H1 (cell line): ENCODE measurements at regions not wholly inside any gene's neighbourhood (a gene's known extent, or its start where the extent isn't known, plus 50 kb on each side); places are given as distances from the start of the nearest gene placed in this dataset.

Experiments used
- CTCF ChIA-PET: fragments of 300-600 bp; sonication (Branson Sonifier 250); formaldehyde crosslinking; loops from one replicate; lab custom pipeline; 2021; ENCODE audit not compliant: partially characterized antibody; lab: Charles Lee
- POLR2A ChIA-PET: fragments of 300-600 bp; sonication (Branson Sonifier 250); formaldehyde crosslinking; loops from one replicate; lab custom pipeline; 2021; ENCODE audit warnings: inconsistent platforms; ENCODE audit not compliant: partially characterized antibody; lab: Charles Lee
- DNase-seq, 2 experiments: peaks; one replicate each; pipeline versions ENCODE4 v3.0.0 to v3.0.0-alpha.2; 2010 to 2022; ENCODE audit warnings: low spot score in 2 of 2, low read depth in 1 of 2, mixed read lengths in 1 of 2
- FAIRE-seq: peaks from 2 replicates; lab custom pipeline; 2011; peaks lifted over from hg19 to GRCh38; lab: Jason Lieb, UNC
- H2AFZ ChIP-seq: 2 replicates; pipeline ENCODE4 v1.8.1; 2012; ENCODE audit warnings: low read length, inconsistent platforms
- H2AK5ac ChIP-seq: 2 replicates; pipeline ENCODE4 v1.6.1; 2013; ENCODE audit warnings: low read depth, low read length
- H2BK120ac ChIP-seq: replicated peaks from 2 replicates; pipeline ENCODE3; 2013; ENCODE audit warnings: low read depth, low read length, inconsistent platforms
- H2BK12ac ChIP-seq: 2 replicates; pipeline ENCODE4 v1.6.1; 2013; ENCODE audit warnings: low read depth, low read length
- H2BK15ac ChIP-seq: 2 replicates; pipeline ENCODE4 v1.6.1; 2013; ENCODE audit warnings: low read length
- H2BK20ac ChIP-seq: 2 replicates; pipeline ENCODE4 v1.6.1; 2013; ENCODE audit warnings: low read length
- H2BK5ac ChIP-seq: 2 replicates; pipeline ENCODE4 v1.6.1; 2013; ENCODE audit warnings: low read depth, low read length
- H3K14ac ChIP-seq: 2 replicates; pipeline ENCODE4 v1.6.1; 2013; ENCODE audit warnings: inconsistent platforms; ENCODE audit not compliant: insufficient read length
- H3K18ac ChIP-seq: 2 replicates; pipeline ENCODE4 v1.6.1; 2013; ENCODE audit warnings: low read length; ENCODE audit errors: extremely low read depth
- H3K23ac ChIP-seq: 2 replicates; pipeline ENCODE4 v1.6.1; 2013; ENCODE audit warnings: inconsistent platforms; ENCODE audit not compliant: insufficient read length
- H3K23me2 ChIP-seq: 2 replicates; pipeline ENCODE4 v1.6.1; 2013; ENCODE audit warnings: low read depth, low read length
- H3K27ac ChIP-seq: 2 replicates; pipeline ENCODE4 v1.6.1; 2011; ENCODE audit warnings: low read depth, low read length, inconsistent platforms
- H3K27me3 ChIP-seq, 4 experiments: replicated peaks in 1 of 4; 1 replicate in 1 of 4; 2 replicates in 3 of 4; pipeline versions ENCODE4 v1.6.1 to v1.8.1; 2011 to 2013; ENCODE audit warnings: low read length in 3 of 4, mild to moderate bottlenecking in 3 of 4, inconsistent platforms in 2 of 4, mixed read lengths in 2 of 4, moderate library complexity in 1 of 4; ENCODE audit not compliant: control insufficient read depth in 3 of 4, insufficient read depth in 3 of 4; ENCODE audit errors: extremely low read depth in 1 of 4
- H3K36me3 ChIP-seq, 4 experiments: 2 replicates each; pipeline versions ENCODE4 v1.6.1 to v1.8.1; 2011 to 2013; ENCODE audit warnings: mild to moderate bottlenecking in 4 of 4, low read length in 3 of 4, moderate library complexity in 2 of 4, control low read depth in 1 of 4, inconsistent platforms in 1 of 4; ENCODE audit not compliant: insufficient read depth in 4 of 4, control insufficient read depth in 2 of 4
- H3K4ac ChIP-seq: replicated peaks from 2 replicates; pipeline ENCODE3; 2013; ENCODE audit warnings: low read length, low read depth, mixed read lengths, inconsistent platforms; ENCODE audit not compliant: insufficient read length
- H3K4me1 ChIP-seq, 4 experiments: replicated peaks in 1 of 4; 1 replicate in 1 of 4; 2 replicates in 3 of 4; pipeline versions ENCODE4 v1.6.1 to v1.8.1; 2011 to 2013; ENCODE audit warnings: low read length in 3 of 4, inconsistent platforms in 2 of 4, mixed read lengths in 1 of 4; ENCODE audit not compliant: insufficient read depth in 4 of 4, control insufficient read depth in 3 of 4
- H3K4me2 ChIP-seq, 2 experiments: 2 replicates each; pipeline versions ENCODE4 v1.6.1 to v1.8.1; 2011 to 2013; ENCODE audit warnings: low read depth in 2 of 2, low read length in 2 of 2, control low read depth in 1 of 2, inconsistent platforms in 1 of 2, mild to moderate bottlenecking in 1 of 2; ENCODE audit not compliant: insufficient read depth in 1 of 2
- H3K4me3 ChIP-seq, 4 experiments: fragments of 200-600, 300-600 bp in 1 of 4; sonication (generic), shearing (Covaris generic), sonication (Bioruptor Twin) in 1 of 4; 2 replicates each; pipeline versions ENCODE4 v1.5.1 to v1.8.1; 2011 to 2016; ENCODE audit warnings: low read length in 4 of 4, low read depth in 3 of 4, control low read depth in 2 of 4, inconsistent platforms in 2 of 4, mild to moderate bottlenecking in 2 of 4, mixed read lengths in 1 of 4, moderate library complexity in 1 of 4; ENCODE audit not compliant: insufficient read depth in 2 of 4; ENCODE audit errors: extremely low read depth in 1 of 4
- H3K56ac ChIP-seq: replicated peaks from 2 replicates; pipeline ENCODE3; 2013; ENCODE audit warnings: low read depth, mild to moderate bottlenecking, mixed read lengths, low read length, inconsistent platforms; ENCODE audit not compliant: insufficient read length
- H3K79me1 ChIP-seq: 2 replicates; pipeline ENCODE4 v1.6.1; 2013; ENCODE audit warnings: low read depth, low read length, control low read depth
- H3K79me2 ChIP-seq, 2 experiments: 2 replicates each; pipeline versions ENCODE4 v1.6.1 to v1.8.1; 2012 to 2013; ENCODE audit warnings: low read length in 2 of 2, mild to moderate bottlenecking in 2 of 2, inconsistent platforms in 1 of 2; ENCODE audit not compliant: insufficient read depth in 2 of 2, control insufficient read depth in 1 of 2
- H3K9ac ChIP-seq, 4 experiments: replicated peaks in 1 of 4; 1 replicate in 1 of 4; 2 replicates in 3 of 4; pipeline versions ENCODE4 v1.6.1 to v1.8.1; 2011 to 2013; ENCODE audit warnings: low read depth in 3 of 4, low read length in 3 of 4, control low read depth in 2 of 4, mild to moderate bottlenecking in 2 of 4, moderate library complexity in 2 of 4, inconsistent platforms in 1 of 4; ENCODE audit errors: extremely low read depth in 1 of 4
- H3K9me3 ChIP-seq, 2 experiments: 2 replicates each; pipeline versions ENCODE4 v1.6.1 to v1.8.1; 2012 to 2013; ENCODE audit warnings: mild to moderate bottlenecking in 2 of 2, moderate library complexity in 2 of 2, control low read depth in 1 of 2, inconsistent platforms in 1 of 2, low read depth in 1 of 2, low read length in 1 of 2, mixed read lengths in 1 of 2; ENCODE audit not compliant: insufficient read depth in 2 of 2
- H4K20me1 ChIP-seq, 2 experiments: replicated peaks in 1 of 2; 2 replicates each; pipeline versions ENCODE3 to v1.8.1; 2011 to 2013; ENCODE audit warnings: inconsistent platforms in 2 of 2, low read length in 2 of 2, mild to moderate bottlenecking in 1 of 2; ENCODE audit not compliant: insufficient read depth in 2 of 2, control insufficient read depth in 1 of 2
- H4K5ac ChIP-seq: 2 replicates; pipeline ENCODE4 v1.6.1; 2013; ENCODE audit warnings: low read length, low read depth, mixed read lengths, inconsistent platforms; ENCODE audit not compliant: insufficient read length
- H4K8ac ChIP-seq: 2 replicates; pipeline ENCODE4 v1.8.0; 2013; ENCODE audit warnings: mild to moderate bottlenecking, moderate library complexity, low read length, inconsistent platforms; ENCODE audit not compliant: insufficient read depth; ENCODE audit errors: extremely low read depth
- H4K91ac ChIP-seq: replicated peaks from 2 replicates; pipeline ENCODE3; 2013; ENCODE audit warnings: low read length, mixed read lengths, inconsistent platforms; ENCODE audit not compliant: insufficient read length
- ASH2L ChIP-seq: fragments of 200-600, 300-600 bp; sonication (generic); IDR thresholded peaks from one replicate; pipeline ENCODE4 v1.7.1; 2017; ENCODE audit warnings: low read length
- CEBPB ChIP-seq: IDR thresholded peaks from 2 replicates; pipeline ENCODE4 v1.6.1; 2012; ENCODE audit warnings: low read depth, low read length
- CHD1 ChIP-seq: IDR thresholded peaks from 2 replicates; pipeline ENCODE4 v1.6.1; 2012; ENCODE audit warnings: low read depth, low read length, improper control_type of control experiment
- E2F6 ChIP-seq: IDR thresholded peaks from 2 replicates; pipeline ENCODE4 v1.6.1; 2012; ENCODE audit warnings: inconsistent platforms
- FOSL1 ChIP-seq: IDR thresholded peaks from 2 replicates; pipeline ENCODE4 v1.6.1; 2011; ENCODE audit warnings: mild to moderate bottlenecking, low read depth, low read length, moderate library complexity; ENCODE audit not compliant: insufficient read depth
- GTF2F1 ChIP-seq: IDR thresholded peaks from 2 replicates; pipeline ENCODE4 v1.6.1; 2012; ENCODE audit warnings: low read depth, low read length, improper control_type of control experiment, borderline replicate concordance
- JUN ChIP-seq: IDR thresholded peaks from 2 replicates; pipeline ENCODE4 v1.6.1; 2011; ENCODE audit warnings: low read depth, mild to moderate bottlenecking, improper control_type of control experiment, low read length
- JUND ChIP-seq: IDR thresholded peaks from 2 replicates; pipeline ENCODE4 v1.6.1; 2011; ENCODE audit warnings: mild to moderate bottlenecking, improper control_type of control experiment, low read length
- KDM4A ChIP-seq: IDR thresholded peaks from one replicate; pipeline ENCODE4 v1.7.1; 2012; ENCODE audit warnings: low read depth, mild to moderate bottlenecking, moderate library complexity, low read length, inconsistent platforms; ENCODE audit not compliant: severe bottlenecking
- KDM5A ChIP-seq: fragments of 200-600 bp; IDR thresholded peaks from 2 replicates; pipeline ENCODE4 v1.7.1; 2012; ENCODE audit warnings: mild to moderate bottlenecking, low read length, inconsistent platforms, mixed read lengths
- TAF7 ChIP-seq: optimal IDR thresholded peaks from 2 replicates; pipeline ENCODE3; 2011; ENCODE audit warnings: low read depth, mild to moderate bottlenecking, inconsistent platforms, low read length, moderate library complexity, borderline replicate concordance
- WGBS, 2 experiments: shearing (Covaris generic) in 1 of 2; methylation state at CpG; one replicate each; pipeline versions ENCODE4 v1.1.6 to v1.1.7; 2013 to 2015; ENCODE audit warnings: low lambda C conversion rate in 2 of 2, mixed read lengths in 2 of 2, inconsistent platforms in 1 of 2, low coverage in 1 of 2, missing lambda C conversion rate in 1 of 2; ENCODE audit not compliant: insufficient replicate concordance in 2 of 2, insufficient coverage in 1 of 2, insufficient read length in 1 of 2; ENCODE audit errors: extremely low coverage in 1 of 2, missing lambda C conversion rate in 1 of 2; 5-methylcytosine and 5-hydroxymethylcytosine counted together
- TF ChIP-seq, protein P1 (sequence below), 3 experiments: IDR thresholded peaks; 1 replicate in 2 of 3; 2 replicates in 1 of 3; pipeline versions ENCODE4 v1.5.1 to v1.6.1; 2011; ENCODE audit warnings: low read length in 3 of 3, mild to moderate bottlenecking in 3 of 3, inconsistent platforms in 2 of 3, low read depth in 1 of 3, moderate library complexity in 1 of 3; ENCODE audit not compliant: insufficient read depth in 1 of 3; ENCODE audit errors: control extremely low read depth in 1 of 3

- Histone ChIP-seq H3K27me3 (no peaks in the 10 kb centered on the region), H3K4me2 (no peak overlapping the region), H3K23me2 (no peaks in the 10 kb centered on the region), H3K79me2 (no peaks in the 10 kb centered on the region), H2BK20ac (no peak overlapping the region), H3K27ac (no peak overlapping the region), H3K36me3 (no peaks in the 10 kb centered on the region), H3K4me1 (peaks cover 1 to 5% (median 4%) of the 10 kb centered on the region in 4 experiments; a peak in 4 of 7 replicates), H3K79me1 (no peaks in the 10 kb centered on the region), H3K18ac (no peak overlapping the region), H4K91ac (no peak overlapping the region), H2BK15ac (no peak overlapping the region), H4K5ac (no peak overlapping the region), H2BK120ac (no peak overlapping the region), H2BK12ac (no peak overlapping the region), H2AFZ (no peak overlapping the region), H4K20me1 (no peaks in the 10 kb centered on the region), H3K9me3 (no peaks in the 10 kb centered on the region), H2BK5ac (no peak overlapping the region), H3K4me3 (peak overlapping the region in 1 of 4 experiments; percentile 2; a peak in 1 of 8 replicates), H3K4ac (no peak overlapping the region), H3K9ac (no peak overlapping the region), H3K56ac (no peak overlapping the region), H3K14ac (no peak overlapping the region), H3K23ac (no peak overlapping the region), H2AK5ac (no peak overlapping the region), H4K8ac (no peak overlapping the region)
- DNase-seq: no peak
- CTCF ChIA-PET: no interaction called here
- 34% methylated on average over 3 of the region's 3 CpGs; no CpG with 5 or more reads in 1 of the 2 experiments for WGBS, 2 experiments
- POLR2A ChIA-PET: no interaction called here
- FAIRE-seq: no peak
- no peak for TF ChIP-seq TAF7
- TF ChIP-seq KDM4A: no peak
- no peak for TF ChIP-seq ASH2L
- TF ChIP-seq, protein P1, sequence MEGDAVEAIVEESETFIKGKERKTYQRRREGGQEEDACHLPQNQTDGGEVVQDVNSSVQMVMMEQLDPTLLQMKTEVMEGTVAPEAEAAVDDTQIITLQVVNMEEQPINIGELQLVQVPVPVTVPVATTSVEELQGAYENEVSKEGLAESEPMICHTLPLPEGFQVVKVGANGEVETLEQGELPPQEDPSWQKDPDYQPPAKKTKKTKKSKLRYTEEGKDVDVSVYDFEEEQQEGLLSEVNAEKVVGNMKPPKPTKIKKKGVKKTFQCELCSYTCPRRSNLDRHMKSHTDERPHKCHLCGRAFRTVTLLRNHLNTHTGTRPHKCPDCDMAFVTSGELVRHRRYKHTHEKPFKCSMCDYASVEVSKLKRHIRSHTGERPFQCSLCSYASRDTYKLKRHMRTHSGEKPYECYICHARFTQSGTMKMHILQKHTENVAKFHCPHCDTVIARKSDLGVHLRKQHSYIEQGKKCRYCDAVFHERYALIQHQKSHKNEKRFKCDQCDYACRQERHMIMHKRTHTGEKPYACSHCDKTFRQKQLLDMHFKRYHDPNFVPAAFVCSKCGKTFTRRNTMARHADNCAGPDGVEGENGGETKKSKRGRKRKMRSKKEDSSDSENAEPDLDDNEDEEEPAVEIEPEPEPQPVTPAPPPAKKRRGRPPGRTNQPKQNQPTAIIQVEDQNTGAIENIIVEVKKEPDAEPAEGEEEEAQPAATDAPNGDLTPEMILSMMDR (IDR thresholded peaks at IDR 0.05; ENCODE audit: control extremely low read depth in 1 of 3, insufficient read depth in 1 of 3, low read depth in 1 of 3, low read length in 3 of 3): no peak
- TF ChIP-seq CHD1: no peak
- no peak for TF ChIP-seq E2F6
- TF ChIP-seq KDM5A: no peak
- no peak for TF ChIP-seq JUN
- TF ChIP-seq FOSL1: no peak
- no peak for TF ChIP-seq JUND
- TF ChIP-seq GTF2F1: no peak
- TF ChIP-seq CEBPB: no peak; the same call in 1 of the 2 replicates
These were observed 764.5 kb upstream of the TENM3 start for GRCh38 chr4:181478656-181479055.
